Occipital lobe (tissue), 1 donor: ENCODE measurements at regions not wholly inside any gene's neighbourhood (a gene's known extent, or its start where the extent isn't known, plus 50 kb on each side); places are given as distances from the start of the nearest gene placed in this dataset.

Experiments used
- DNase-seq: peaks from one replicate; lab custom pipeline; 2025; lab: John Stamatoyannopoulos, UW

DNA sequence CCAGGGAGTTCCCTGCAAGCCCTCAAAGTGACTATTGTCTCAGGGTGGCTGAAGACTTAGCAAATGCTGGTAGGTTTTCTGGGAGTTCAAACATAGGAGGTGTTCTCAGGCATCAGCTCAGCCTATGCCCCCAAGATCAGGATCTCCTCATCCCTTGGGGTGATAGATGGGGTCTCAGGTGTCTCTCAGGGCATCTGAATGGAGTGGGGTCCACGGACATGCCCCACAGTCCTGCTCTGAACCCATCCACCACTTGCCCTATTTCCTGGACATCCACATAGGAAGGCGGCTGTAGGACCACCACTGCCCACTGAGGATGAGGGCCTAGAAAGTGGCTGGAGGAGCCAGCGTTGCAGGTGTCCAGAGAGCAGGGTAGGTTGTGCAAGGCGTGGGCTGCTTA lies 287.0 kb upstream of the CXCR4 start:
- DNase-seq, result no peak

DNA sequence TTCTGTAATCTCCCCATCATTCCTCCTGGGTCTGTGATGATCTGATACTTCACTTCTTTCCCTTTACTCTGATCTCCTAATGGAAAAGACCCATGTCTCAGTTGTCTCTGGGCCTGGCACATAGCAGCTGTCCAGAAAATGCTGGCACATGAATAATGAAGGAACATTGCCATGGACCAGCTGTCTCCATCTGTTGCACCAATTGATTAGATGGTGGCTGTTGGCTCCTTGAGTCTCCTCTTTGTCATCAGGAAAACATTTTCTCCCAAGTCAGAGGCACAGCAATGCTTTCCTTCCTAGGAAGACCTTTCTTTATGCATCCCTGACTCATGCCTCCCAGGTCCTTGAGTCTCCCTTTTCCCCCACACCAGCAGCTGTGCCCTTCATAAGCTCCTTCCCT lies 286.2 kb upstream of the CXCR4 start:
- DNase-seq, result no peak

DNA sequence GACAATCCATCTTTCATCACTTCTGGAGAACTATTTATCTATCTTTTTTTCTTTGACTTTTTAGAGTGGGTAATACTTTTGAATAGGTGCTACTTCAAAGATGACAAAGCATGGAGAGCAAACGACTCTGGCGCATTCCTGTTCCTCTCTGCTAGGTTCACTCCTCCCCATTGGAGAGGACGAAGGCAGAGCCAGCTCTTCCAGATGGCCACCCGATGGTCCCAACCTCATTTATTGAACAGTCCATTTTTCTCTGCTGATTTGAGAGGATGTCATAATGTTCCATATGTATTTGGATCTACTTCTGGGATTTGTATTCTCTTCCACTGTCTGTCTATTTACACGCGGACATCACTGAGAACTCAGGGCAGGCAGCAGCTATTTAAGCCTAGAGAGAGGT lies 284.3 kb upstream of the CXCR4 start:
- no peak for DNase-seq

DNA sequence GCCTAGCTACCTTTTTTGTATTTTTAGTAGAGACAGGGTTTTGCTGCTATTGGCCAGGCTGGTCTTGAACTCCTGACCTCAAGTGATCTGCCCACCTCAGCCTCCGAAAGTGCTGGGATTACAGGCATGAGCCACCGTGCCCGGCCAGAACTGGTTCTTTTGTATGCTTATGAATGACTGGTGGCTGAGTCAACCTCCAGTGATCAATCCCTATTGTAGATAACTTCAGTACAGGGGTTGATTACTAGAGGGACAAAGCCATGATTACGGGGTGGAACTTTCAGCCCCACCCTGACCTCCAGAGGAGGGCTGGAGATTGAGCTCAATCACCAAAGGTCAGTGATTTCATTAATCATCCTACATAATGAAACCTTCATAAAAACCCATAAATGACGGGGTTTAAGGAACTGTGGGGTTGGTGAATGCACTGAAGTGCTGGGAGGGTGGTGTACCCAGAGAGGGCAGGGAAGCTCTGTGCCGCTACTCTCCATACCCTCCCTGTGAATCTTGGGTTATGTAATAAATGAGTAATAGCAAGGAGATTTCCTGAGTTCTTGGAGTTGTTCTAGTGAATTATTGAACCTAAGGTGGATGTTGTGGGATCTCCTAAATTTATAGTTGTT lies 281.8 kb upstream of the CXCR4 start:
- no peak for DNase-seq

DNA sequence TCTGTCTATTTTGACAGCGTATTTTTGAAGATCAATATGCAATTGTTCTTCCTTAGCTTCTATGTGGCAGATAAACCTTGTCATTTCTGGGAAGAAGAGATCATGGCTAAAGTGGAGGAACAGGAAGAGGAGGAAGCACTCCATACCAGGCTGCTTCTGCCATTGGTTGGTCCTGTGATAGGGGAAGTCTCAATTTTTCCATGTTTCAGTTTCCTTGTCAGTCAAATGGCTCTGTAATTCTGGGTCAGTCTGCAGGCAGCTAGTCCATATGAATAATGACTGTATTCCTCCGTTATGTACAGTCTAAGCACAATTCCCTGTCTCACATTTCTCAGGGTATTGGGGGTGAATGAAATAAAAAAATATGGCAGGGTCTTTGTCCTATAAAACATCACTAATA lies 277.6 kb upstream of the CXCR4 start:
- DNase-seq, result no peak

DNA sequence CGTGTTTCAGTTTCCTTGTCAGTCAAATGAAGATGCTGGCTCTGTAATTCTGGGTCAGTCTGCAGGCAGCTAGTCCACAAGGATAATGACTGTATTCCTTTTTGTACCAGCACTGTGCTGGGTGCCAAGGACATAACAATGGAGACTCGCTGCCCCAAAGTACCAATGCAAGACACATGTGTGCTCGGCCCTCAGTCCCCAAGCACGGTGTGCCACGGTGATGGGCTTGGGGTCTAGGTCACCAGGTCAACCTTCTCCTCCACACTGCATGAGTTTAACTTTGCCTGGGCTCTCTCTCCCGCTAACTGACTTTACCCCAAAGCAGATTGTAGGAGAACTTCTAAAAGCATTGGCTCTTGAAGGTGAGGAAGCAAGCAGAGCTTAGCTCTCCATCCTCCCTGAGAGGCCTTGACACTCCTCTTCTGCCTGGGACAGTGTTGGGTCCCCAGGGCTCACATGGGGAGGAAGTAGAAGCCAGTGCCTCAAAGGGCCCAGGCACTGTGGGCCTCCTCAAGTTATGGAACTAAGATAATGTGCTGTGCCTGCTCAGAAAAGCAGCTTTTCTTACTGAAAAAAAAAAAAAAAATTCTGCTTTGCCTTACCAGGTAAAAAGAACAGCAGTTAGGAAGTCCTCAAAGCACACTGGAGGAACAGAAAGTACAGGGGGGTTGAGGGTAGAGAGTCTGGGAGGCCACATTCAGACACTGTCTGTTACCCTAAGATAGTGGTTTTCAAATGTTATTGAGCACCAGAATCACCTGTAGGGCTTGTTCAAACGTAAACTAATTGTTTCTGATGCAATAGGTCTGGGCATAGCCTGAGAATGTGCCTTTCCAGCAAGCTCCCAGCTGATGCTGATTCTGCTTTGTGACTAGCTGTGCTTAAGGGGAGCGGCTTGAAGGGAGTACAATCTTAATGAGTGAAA lies 276.4 kb upstream of the CXCR4 start:
- no peak for DNase-seq

DNA sequence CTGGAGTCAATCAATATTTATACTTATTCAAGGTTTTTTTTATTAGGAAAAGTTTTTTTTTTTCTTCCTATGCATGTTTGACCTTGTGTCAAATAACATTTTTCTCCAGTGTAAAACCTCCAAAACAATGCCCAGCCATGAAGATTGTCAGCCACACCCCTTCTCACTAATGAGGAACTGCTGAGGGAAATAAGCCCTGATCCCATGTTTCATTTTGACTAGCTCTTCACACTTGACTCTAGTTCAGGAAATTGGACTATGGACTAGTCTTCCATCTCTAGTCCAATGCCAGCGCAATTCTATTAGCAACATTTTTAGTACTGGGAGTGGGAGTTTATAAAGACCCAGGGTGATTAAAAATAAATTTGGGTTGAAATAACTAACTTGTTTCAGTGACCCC lies 275.6 kb upstream of the CXCR4 start:
- no peak for DNase-seq

DNA sequence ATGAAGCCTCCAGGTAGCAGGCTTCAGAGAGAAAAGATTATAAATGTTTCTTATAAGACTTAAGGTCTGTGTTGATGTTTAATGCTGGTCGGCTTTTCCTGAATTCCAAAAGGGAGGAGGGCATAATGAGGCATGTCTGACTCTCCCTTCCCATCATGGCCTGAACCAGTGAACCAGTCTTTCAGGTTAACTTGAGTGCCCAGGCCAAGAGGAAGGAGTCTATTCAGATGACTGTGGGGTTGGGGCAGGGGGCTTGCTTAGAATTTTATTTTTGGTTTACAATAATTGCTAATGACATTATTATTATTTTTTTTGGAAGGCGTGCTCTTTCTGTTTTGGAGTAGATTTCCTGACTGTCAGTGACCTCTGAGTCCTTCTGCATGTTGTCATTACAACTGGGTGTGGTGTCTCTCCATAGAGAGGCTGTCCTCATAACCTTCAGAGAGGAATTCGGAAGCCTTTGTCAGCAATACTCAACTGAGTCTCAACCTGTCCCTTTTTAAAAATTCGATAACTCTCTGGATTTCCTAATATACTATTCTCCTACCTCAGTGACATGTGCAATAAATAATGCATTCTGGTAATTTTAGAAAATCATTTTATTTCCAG lies 275.1 kb upstream of the CXCR4 start:
- DNase-seq, result no peak

DNA sequence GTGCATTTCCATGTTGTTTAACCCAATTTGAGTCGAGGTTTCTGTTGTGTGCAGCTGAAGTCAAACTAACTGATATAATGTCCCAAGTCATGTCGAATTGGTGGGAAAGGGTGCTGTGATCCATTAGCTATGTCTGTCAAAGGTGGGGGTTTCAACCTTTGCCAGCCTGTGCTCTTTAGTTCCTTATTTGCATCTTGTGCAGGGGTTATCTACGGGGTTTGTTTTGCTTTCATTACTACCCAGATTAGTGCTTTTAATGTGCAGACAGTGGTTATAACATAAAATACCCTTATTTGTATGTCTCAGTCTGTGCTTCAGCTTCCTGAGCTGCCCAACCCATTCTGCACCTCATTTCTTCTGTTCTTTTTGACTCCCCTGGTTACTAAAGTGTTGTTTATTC lies 271.9 kb upstream of the CXCR4 start:
- no peak for DNase-seq

DNA sequence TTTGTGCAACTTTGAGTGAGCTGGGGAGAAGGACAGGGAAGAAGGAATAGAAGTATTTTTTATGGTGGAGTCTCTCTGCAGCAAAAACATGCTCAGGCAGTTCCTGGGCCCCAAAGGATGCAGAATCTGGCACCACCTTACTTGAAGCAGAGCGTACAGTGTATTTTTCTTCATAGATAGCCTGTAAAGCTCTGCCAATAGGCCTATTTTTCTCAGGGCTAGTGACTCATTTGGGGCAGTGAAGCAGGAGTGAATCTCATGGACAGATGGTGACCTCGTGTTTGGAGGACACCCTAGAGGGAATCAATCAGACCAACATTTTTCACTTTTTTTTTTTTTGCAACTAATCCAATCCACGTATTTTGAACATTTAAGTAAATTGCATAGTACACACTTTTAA lies 268.1 kb upstream of the CXCR4 start:
- DNase-seq, result peak; percentile 9

DNA sequence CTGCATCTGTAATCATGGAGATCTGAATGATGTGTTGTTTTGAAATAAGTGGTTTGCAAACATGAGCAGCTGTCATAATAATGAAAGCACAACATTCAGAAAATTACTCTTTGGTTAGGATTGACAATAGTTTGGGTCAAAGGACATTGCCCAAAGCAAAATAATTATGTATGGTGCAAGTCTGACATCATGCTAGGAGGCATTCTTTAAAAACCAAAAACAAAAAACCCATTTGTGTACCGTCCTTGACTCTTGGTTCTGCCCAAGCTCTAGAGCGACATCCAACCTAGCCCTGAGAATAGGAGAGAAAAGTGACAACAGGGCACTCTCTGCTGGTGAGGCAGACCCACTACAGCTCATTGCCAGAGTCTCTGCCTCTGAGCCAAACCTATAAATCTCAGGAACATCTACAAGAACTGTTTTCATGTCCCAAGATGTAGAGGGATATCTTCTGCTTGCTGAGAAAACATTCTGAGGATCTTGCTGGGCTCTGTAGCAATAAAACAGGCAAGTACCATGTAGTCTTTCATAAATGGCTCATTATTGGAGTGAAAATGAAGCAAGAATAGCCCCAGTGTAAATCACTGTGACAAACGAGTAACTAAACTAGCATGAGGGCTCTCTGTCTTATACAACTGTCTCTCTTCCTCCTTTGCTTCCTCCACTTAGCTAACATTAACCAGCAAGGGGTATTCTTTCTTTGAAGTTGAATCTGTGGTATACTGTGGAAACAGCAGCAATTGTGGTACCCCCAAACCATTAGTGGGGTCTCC lies 266.8 kb upstream of the CXCR4 start:
- no peak for DNase-seq

DNA sequence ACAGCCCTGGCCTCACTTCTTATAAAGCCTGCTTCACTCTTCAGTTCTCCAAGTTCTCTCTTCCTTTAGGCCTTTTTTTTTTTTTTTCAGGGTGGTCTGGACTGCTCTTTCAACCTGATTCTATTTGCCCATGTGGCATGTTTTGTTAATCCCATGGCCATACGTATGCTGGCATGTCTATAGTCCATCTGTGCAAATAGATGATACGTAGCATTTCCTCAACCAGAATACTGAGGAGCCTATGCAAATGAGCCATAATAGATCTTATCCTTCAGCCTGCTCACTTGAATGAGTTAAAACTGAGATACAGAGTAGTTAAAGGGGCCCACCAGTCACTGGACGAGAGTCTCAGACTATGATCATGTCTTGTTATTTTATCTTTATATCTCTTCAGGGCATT lies 265.2 kb upstream of the CXCR4 start:
- no peak for DNase-seq

DNA sequence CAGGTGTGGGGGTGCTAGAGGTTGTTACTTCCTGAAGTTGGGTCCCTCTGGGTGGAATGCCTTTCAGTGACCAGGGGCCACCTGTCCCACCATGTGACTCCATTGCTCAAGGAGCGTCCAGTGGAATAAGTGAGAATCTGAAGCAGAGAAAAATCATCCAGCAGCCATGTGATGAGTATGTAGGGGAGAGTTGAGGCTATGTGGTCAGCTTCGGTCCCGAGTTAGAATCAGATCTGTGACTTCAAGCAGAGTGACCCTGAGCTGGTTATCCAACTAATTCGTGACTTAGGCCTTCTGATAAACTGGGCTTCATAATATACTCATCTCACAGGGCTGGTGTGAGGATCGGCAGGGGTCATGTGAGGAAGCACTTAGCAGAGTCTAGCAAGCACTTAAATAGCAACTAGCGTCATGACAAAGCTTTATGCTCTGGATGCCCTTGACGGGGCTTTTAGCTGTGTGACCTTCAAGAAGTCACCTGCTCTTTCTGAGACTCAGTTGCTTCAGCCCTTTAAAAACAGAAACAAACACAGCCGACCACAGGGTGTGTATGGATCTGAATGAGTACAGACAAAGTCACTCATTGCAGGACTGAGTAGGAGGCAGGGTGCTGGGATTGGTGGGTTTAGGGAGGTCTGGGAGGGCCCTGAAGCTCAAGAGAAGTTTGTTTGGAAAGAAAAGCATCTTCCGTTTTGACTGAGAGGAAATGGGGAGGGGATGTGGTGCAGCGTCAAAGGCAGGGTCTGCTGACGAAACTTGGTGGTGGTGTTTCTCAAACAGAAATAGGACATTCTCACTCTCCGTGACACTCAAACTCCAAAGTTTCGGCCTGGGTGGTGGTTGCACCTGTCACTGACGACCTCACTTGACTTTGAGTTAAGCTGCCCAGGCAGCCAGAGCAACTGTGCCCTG lies 264.0 kb upstream of the CXCR4 start:
- DNase-seq, result no peak

DNA sequence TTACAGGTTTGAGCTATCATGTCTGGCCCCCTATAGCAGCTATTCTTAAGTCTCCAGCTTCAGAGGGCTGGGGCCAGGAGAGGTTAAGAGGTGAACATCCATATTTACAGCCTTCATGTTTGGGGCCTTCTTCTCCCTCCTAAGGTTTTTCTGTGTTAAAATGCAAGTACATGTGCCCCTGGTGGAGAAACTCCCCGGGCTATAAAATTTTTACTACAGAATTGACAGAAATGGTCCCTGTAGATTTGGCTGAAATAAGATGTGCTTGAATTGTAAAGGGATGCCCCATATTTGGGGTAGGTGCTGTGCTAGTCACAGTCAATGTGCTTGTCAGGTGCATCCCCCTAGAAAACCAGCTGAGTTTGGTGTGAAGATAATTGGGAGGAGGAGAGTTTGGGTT lies 263.3 kb upstream of the CXCR4 start:
- no peak for DNase-seq

DNA sequence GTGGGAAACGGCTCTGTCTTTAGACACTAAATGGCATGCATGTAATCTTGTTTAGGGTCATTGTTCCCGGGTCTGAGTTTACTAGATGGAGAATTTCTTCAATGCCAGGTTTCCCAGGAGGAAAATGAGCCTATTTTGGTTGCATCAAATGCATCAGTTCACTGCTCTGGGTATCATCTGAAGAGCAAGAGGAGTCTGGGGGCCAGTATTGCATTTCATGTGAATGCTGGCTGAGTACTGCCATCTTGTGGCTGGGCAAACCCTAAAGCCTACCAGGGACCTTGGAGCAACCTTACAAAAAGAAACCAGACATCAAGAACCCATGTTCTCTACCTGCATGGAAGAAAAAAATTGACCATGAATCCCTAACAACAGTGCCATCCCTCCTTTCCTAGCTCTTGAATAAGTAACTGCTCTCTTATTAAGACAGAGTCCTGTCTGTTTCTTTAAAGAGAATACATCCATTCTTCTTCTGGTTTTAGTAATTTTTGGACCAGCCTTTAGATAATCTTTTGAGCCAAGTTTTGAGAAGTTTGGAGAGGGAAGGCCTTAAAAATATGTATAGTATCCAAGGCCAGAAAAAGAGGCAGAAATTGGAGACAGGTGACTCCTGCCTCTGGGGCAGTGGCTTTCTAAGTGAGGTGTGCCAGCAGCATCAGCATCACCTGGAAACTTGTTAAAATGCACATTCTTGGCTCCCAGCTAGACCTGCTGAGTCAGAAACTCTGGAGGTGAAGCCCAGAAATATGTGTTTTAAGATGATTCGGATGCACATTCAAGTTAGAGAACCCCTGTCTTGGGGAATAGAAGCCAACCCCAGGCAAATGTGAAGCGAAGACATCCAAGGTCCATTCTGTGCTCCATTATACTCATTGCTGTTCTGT lies 261.0 kb upstream of the CXCR4 start:
- no peak for DNase-seq

DNA sequence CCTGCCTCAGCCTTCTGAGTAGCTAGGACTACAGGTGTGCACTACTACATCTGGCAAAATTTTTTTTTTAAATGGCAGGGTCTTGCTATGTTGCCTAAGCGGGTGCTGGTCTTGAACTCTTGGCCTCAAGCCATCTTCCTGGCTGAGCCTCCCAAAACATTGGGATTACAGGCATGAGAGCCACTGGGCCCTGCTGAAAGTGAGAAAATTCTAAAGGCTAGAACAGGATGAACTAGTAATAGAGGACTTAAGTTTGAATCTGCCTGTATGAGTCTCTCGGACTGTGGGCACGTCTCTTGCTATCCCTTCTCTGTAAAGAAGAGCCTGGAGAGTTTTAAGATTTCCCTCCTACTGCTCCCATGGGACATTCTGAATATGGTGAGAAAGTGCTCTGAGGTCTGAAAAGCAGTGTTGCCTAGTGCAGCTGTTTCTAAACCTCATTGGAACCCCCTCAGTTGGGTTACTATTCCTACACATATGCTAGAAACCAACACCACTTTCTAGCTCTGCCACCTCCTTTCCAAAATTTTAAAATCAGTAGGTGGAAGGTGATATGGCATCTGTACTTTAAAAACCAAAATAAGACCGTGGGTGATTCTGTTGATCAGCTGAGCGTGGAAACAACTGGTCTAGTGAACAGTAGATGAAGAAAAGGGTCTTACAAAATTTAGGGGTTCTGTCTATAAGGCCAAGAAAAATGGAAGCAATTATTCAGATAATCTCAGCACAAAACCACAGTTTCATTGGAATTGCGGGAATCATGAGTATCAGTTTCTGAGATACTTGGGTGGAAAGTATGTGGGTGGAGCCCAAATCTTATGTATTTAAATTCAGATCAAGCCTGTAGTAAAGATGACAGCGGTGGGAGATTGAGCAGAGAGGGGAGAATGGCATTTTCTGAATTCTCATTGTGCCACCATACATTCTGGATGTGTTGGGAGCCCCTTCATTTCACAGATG lies 259.8 kb upstream of the CXCR4 start:
- DNase-seq, result no peak

DNA sequence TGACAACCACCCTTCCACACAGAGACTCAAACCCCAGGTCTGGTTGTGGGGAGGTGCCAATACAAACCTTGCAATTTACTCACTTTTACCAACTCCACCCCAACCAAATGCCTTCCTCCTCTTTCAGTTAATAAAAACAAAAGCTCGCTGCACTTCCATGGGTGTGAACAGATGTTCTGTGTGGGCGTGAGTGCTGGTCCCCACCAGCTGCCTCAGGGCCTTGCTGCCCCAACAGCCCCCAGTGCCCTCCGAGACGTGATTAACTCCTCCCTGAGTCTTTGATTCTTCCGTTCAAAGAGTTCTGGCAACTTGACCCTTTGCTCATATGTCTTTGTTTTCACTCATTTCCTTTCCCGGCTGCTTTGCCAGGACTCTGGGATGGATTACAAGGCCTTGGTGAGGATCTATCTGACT lies 258.9 kb upstream of the CXCR4 start:
- DNase-seq, result no peak

DNA sequence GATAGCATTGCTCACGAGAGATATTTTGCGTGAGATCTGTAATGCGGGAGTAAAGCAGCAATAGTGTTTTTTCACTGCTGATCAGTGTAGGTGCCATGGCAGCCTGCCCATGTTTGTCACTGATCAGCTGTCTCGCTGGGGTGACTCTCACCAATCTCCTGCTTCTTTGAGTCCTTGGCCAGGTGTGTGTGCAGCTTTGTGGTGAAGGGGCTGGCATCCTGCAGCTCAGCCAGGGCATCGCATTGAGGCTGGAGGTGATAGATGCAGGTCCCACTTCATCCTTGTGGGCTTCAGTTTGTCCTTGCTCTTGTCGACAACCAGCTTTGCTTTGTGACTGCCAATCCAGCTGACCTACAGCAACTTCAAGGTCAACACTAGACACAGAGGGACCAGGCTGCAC lies 258.3 kb upstream of the CXCR4 start:
- no peak for DNase-seq
